ENCODE measurements at regions not wholly inside any gene's neighbourhood (a gene's known extent, or its start where the extent isn't known, plus 50 kb on each side); places are given as distances from the start of the nearest gene placed in this dataset.

DNA sequence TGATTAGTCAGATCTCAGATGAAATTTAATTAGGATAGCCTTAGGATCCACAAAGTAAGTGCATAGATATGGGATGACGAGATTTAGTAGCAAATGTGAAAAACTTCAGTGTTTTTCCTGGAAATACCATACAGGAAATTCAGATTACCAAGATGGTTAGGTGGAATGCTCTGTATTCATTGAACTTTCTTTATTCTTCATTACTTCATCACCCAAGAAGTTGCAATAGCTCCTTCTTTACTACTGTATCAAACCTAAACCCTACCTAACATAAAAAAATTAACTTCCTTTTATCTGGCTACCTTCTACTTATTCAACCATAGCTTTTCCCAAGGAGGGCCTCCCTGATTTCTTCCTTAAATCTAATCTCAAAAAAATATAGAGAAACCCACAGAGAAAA is 100.4 kb downstream of the TTC6 start:
- Histone ChIP-seq H2AFZ (replicated peaks) (no peak overlapping the region), H3K4me2 (no peak overlapping the region), H3K27me3 (no peaks in the 10 kb centered on the region), H3K27ac (no peak overlapping the region), H4K20me1 (ENCODE audit: low read depth) (no peaks in the 10 kb centered on the region), H3K79me2 (ENCODE audit: low read depth) (no peaks in the 10 kb centered on the region), H3K9me3 (ENCODE audit: low read depth) (no peaks in the 10 kb centered on the region), H3K4me1 (no peaks in the 10 kb centered on the region), H3K4me3 (no peak overlapping the region), H3K9ac (no peak overlapping the region), H3F3A (ENCODE audit: low read depth) (no peaks in the 10 kb centered on the region), H3K36me3 (peaks cover 4% of the 10 kb centered on the region)
- Mint-ChIP-seq H3K4me1 (no peaks in the 10 kb centered on the region), H3K4me3 (no peak overlapping the region), H3K27me3 (ENCODE audit: insufficient read depth, low read depth) (no peaks in the 10 kb centered on the region), H3K27ac (no peak overlapping the region), H3K9me3 (peaks cover 11% of the 10 kb centered on the region), H3K36me3 (no peaks in the 10 kb centered on the region)
- TF ChIP-seq EZH2phosphoT487 (IDR thresholded peaks at IDR 0.05), result no peak
- TF ChIP-seq EZH2 (IDR thresholded peaks at IDR 0.05), result no peak
- TF ChIP-seq, protein P1, sequence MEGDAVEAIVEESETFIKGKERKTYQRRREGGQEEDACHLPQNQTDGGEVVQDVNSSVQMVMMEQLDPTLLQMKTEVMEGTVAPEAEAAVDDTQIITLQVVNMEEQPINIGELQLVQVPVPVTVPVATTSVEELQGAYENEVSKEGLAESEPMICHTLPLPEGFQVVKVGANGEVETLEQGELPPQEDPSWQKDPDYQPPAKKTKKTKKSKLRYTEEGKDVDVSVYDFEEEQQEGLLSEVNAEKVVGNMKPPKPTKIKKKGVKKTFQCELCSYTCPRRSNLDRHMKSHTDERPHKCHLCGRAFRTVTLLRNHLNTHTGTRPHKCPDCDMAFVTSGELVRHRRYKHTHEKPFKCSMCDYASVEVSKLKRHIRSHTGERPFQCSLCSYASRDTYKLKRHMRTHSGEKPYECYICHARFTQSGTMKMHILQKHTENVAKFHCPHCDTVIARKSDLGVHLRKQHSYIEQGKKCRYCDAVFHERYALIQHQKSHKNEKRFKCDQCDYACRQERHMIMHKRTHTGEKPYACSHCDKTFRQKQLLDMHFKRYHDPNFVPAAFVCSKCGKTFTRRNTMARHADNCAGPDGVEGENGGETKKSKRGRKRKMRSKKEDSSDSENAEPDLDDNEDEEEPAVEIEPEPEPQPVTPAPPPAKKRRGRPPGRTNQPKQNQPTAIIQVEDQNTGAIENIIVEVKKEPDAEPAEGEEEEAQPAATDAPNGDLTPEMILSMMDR (IDR thresholded peaks at IDR 0.05), result no peak
- no peak for DNase-seq (ENCODE audit: low spot score)

- H3K4me2 ChIP-seq, result no peak overlapping the region
- H3K27me3 ChIP-seq, result no peaks in the 10 kb centered on the region
- H3K4me3 ChIP-seq, result no peak overlapping the region
- TF ChIP-seq EZH2 (IDR thresholded peaks at IDR 0.05), result no peak
- TF ChIP-seq EZH2phosphoT487 (IDR thresholded peaks at IDR 0.05), result no peak
- TF ChIP-seq, protein P1 (IDR thresholded peaks at IDR 0.05), result no peak
- no peaks in the 10 kb centered on the region for H3K79me2 ChIP-seq (ENCODE audit: low read depth)
- no peaks in the 10 kb centered on the region for H3K9me3 ChIP-seq (ENCODE audit: low read depth)
- no peak overlapping the region for H3K27ac Mint-ChIP-seq
- no peaks in the 10 kb centered on the region for H3K4me1 Mint-ChIP-seq
- no peak for DNase-seq (ENCODE audit: low spot score)
- H3K36me3 Mint-ChIP-seq, result no peaks in the 10 kb centered on the region
- H3K36me3 ChIP-seq, result no peaks in the 10 kb centered on the region
- no peaks in the 10 kb centered on the region for H3K4me1 ChIP-seq
- no peaks in the 10 kb centered on the region for H4K20me1 ChIP-seq (ENCODE audit: low read depth)
- peaks cover 8% of the 10 kb centered on the region for H3K9me3 Mint-ChIP-seq
- no peaks in the 10 kb centered on the region for H3F3A ChIP-seq (ENCODE audit: low read depth)
- no peak overlapping the region for H3K9ac ChIP-seq
- H2AFZ ChIP-seq (replicated peaks), result no peak overlapping the region
- no peak overlapping the region for H3K4me3 Mint-ChIP-seq
- H3K27ac ChIP-seq, result no peak overlapping the region
- no peaks in the 10 kb centered on the region for H3K27me3 Mint-ChIP-seq (ENCODE audit: insufficient read depth, low read depth)
These were observed 102.2 kb downstream of the TTC6 start for GRCh38 chr14:37697489-37698121.

- H3K4me1 ChIP-seq, result no peaks in the 10 kb centered on the region
- no peak overlapping the region for H3K4me3 Mint-ChIP-seq
- H3K36me3 Mint-ChIP-seq, result no peaks in the 10 kb centered on the region
These were observed 103.7 kb downstream of the TTC6 start for GRCh38 chr14:37698840-37699777.

More at GRCh38 chr14:37698840-37699777, 103.7 kb downstream of the TTC6 start:
- H3K9me3 ChIP-seq (ENCODE audit: low read depth), result no peaks in the 10 kb centered on the region
- no peaks in the 10 kb centered on the region for H3K4me1 Mint-ChIP-seq
- H3K36me3 ChIP-seq, result no peaks in the 10 kb centered on the region
- no peak for DNase-seq (ENCODE audit: low spot score)
- H3K27ac Mint-ChIP-seq, result no peak overlapping the region
- no peaks in the 10 kb centered on the region for H3K27me3 Mint-ChIP-seq (ENCODE audit: insufficient read depth, low read depth)
- no peaks in the 10 kb centered on the region for H3K9me3 Mint-ChIP-seq
- no peak overlapping the region for H3K9ac ChIP-seq
- TF ChIP-seq, protein P1 (IDR thresholded peaks at IDR 0.05), result no peak
- TF ChIP-seq EZH2 (IDR thresholded peaks at IDR 0.05) (no peak), EZH2phosphoT487 (IDR thresholded peaks at IDR 0.05) (no peak)
- H3K79me2 ChIP-seq (ENCODE audit: low read depth), result no peaks in the 10 kb centered on the region
- H3K27me3 ChIP-seq, result peaks cover 9% of the 10 kb centered on the region
- no peak overlapping the region for H3K4me2 ChIP-seq
- no peak overlapping the region for H2AFZ ChIP-seq (replicated peaks)
- no peaks in the 10 kb centered on the region for H4K20me1 ChIP-seq (ENCODE audit: low read depth)
- H3K4me3 ChIP-seq, result no peak overlapping the region
- no peaks in the 10 kb centered on the region for H3F3A ChIP-seq (ENCODE audit: low read depth)
- no peak overlapping the region for H3K27ac ChIP-seq
